ENCODE measurements at regions not wholly inside any gene's neighbourhood (a gene's known extent, or its start where the extent isn't known, plus 50 kb on each side); places are given as distances from the start of the nearest gene placed in this dataset.

GRCh38 chr10:120017733-120018417, 125.3 kb downstream of the SEC23IP start:
- TF ChIP-seq, protein P1, sequence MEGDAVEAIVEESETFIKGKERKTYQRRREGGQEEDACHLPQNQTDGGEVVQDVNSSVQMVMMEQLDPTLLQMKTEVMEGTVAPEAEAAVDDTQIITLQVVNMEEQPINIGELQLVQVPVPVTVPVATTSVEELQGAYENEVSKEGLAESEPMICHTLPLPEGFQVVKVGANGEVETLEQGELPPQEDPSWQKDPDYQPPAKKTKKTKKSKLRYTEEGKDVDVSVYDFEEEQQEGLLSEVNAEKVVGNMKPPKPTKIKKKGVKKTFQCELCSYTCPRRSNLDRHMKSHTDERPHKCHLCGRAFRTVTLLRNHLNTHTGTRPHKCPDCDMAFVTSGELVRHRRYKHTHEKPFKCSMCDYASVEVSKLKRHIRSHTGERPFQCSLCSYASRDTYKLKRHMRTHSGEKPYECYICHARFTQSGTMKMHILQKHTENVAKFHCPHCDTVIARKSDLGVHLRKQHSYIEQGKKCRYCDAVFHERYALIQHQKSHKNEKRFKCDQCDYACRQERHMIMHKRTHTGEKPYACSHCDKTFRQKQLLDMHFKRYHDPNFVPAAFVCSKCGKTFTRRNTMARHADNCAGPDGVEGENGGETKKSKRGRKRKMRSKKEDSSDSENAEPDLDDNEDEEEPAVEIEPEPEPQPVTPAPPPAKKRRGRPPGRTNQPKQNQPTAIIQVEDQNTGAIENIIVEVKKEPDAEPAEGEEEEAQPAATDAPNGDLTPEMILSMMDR (IDR thresholded peaks at IDR 0.05), result no peak
- TF ChIP-seq POLR2AphosphoS5 (IDR thresholded peaks at IDR 0.05; ENCODE audit: insufficient read depth in 1 of 2, low read depth in 1 of 2), result no peak
